WTC11 (cell line): ENCODE measurements at regions not wholly inside any gene's neighbourhood (a gene's known extent, or its start where the extent isn't known, plus 50 kb on each side); places are given as distances from the start of the nearest gene placed in this dataset.

Experiments used
- ATAC-seq: fragments of 200-7000 bp; cut with Tn5 transposase; 2 replicates; pipeline ENCODE4 v1.10.0; 2021; ENCODE audit warnings: mild to moderate bottlenecking, moderate library complexity
- CTCF ChIA-PET: fragments of 300-600 bp; sonication (Branson Sonifier 250); formaldehyde crosslinking; loops from one replicate; lab custom pipeline; 2021; ENCODE audit warnings: antibody characterized with exemption; lab: Charles Lee
- POLR2A ChIA-PET: fragments of 350-600 bp; sonication (Branson Sonifier 250); formaldehyde crosslinking; loops from one replicate; lab custom pipeline; 2021; ENCODE audit warnings: antibody characterized with exemption; lab: Charles Lee
- DNase-seq: peaks from one replicate; pipeline ENCODE4 v3.0.0; 2021; ENCODE audit warnings: low spot score
- H3K27ac Mint-ChIP-seq: 2 replicates; pipeline ENCODE4 v1.8.0; 2021; ENCODE audit warnings: mixed read lengths
- H3K27me3 Mint-ChIP-seq: 2 replicates; pipeline ENCODE4 v1.8.0; 2021; ENCODE audit warnings: low read depth, mild to moderate bottlenecking, moderate library complexity, mixed read lengths
- H3K36me3 Mint-ChIP-seq: 2 replicates; pipeline ENCODE4 v1.8.0; 2021; ENCODE audit warnings: mixed read lengths
- H3K4me1 Mint-ChIP-seq: 2 replicates; pipeline ENCODE4 v1.8.0; 2022; ENCODE audit warnings: mixed read lengths
- H3K4me3 Mint-ChIP-seq: 2 replicates; pipeline ENCODE4 v1.8.0; 2021; ENCODE audit warnings: mild to moderate bottlenecking, moderate library complexity, mixed read lengths
- H3K9me3 Mint-ChIP-seq: 2 replicates; pipeline ENCODE4 v1.8.0; 2021; ENCODE audit warnings: mixed read lengths
- EMX1 ChIP-seq: fragments of 250-450 bp; sonication (Bioruptor Pico); IDR thresholded peaks from 2 replicates; pipeline ENCODE4 v1.8.0; 2021; ENCODE audit warnings: mild to moderate bottlenecking
- ESRRA ChIP-seq: sonication (generic); formaldehyde crosslinking; IDR thresholded peaks from 2 replicates; pipeline ENCODE4 v1.8.1; 2022; ENCODE audit warnings: mild to moderate bottlenecking, missing genetic modification reagents, borderline replicate concordance
- ETV6 ChIP-seq: sonication (generic); formaldehyde crosslinking; IDR thresholded peaks from 2 replicates; pipeline ENCODE4 v1.8.1; 2022; ENCODE audit warnings: mild to moderate bottlenecking, missing genetic modification reagents
- GABPB1 ChIP-seq: sonication (generic); formaldehyde crosslinking; IDR thresholded peaks from 2 replicates; pipeline ENCODE4 v1.8.1; 2023; ENCODE audit warnings: mild to moderate bottlenecking, missing genetic modification reagents
- JAZF1 ChIP-seq: fragments of 250-450 bp; sonication (Bioruptor Pico); IDR thresholded peaks from 2 replicates; pipeline ENCODE4 v1.9.0; 2021; ENCODE audit warnings: moderate library complexity, mild to moderate bottlenecking, inconsistent platforms
- RORB ChIP-seq: fragments of 250-450 bp; sonication (Bioruptor Pico); IDR thresholded peaks from 2 replicates; pipeline ENCODE4 v1.9.0; 2021; ENCODE audit warnings: mild to moderate bottlenecking
- SMAD3 ChIP-seq: sonication (generic); formaldehyde crosslinking; IDR thresholded peaks from 2 replicates; pipeline ENCODE4 v1.8.0; 2022; ENCODE audit warnings: missing genetic modification reagents, mild to moderate bottlenecking, borderline replicate concordance
- SOX15 ChIP-seq: fragments of 250-450 bp; sonication (Bioruptor Pico); IDR thresholded peaks from 2 replicates; pipeline ENCODE4 v1.9.0; 2021; ENCODE audit warnings: mild to moderate bottlenecking
- ZNF121 ChIP-seq: sonication (generic); formaldehyde crosslinking; IDR thresholded peaks from 2 replicates; pipeline ENCODE4 v1.8.0; 2023; ENCODE audit warnings: missing genetic modification reagents
- ZNF138 ChIP-seq: sonication (generic); formaldehyde crosslinking; conservative IDR thresholded peaks from 2 replicates; pipeline ENCODE4 v1.8.1; 2022; ENCODE audit warnings: mild to moderate bottlenecking, moderate library complexity, missing genetic modification reagents
- ZNF423 ChIP-seq: fragments of 250-450 bp; sonication (Bioruptor Pico); IDR thresholded peaks from 2 replicates; pipeline ENCODE4 v2.1.2; 2022; ENCODE audit warnings: mild to moderate bottlenecking, moderate library complexity
- ZNF671 ChIP-seq: fragments of 250-450 bp; sonication (Bioruptor Pico); IDR thresholded peaks from 2 replicates; pipeline ENCODE4 v1.8.0; 2021; ENCODE audit warnings: mild to moderate bottlenecking
- TF ChIP-seq, protein P1 (sequence below): sonication (generic); formaldehyde crosslinking; IDR thresholded peaks from 2 replicates; pipeline ENCODE4 v1.8.0; 2023; ENCODE audit warnings: mild to moderate bottlenecking, missing genetic modification reagents
- TF ChIP-seq, protein P2 (sequence below): fragments of 250-450 bp; sonication (Bioruptor Pico); IDR thresholded peaks from 2 replicates; pipeline ENCODE4 v1.9.0; 2021; ENCODE audit warnings: mild to moderate bottlenecking, borderline replicate concordance
- TF ChIP-seq, protein P3 (sequence below): fragments of 200-600 bp; IDR thresholded peaks from 2 replicates; pipeline ENCODE4 v1.8.0; 2022; ENCODE audit warnings: antibody characterized with exemption
- TF ChIP-seq, protein P4 (sequence below): sonication (generic); formaldehyde crosslinking; IDR thresholded peaks from 2 replicates; pipeline ENCODE4 v1.8.1; 2022; ENCODE audit warnings: low read depth, mild to moderate bottlenecking, moderate library complexity, missing genetic modification reagents, borderline replicate concordance
- TF ChIP-seq, protein P5 (sequence below): sonication (generic); formaldehyde crosslinking; IDR thresholded peaks from 2 replicates; pipeline ENCODE4 v1.8.1; 2022; ENCODE audit warnings: mild to moderate bottlenecking, missing genetic modification reagents, moderate library complexity, borderline replicate concordance
- TF ChIP-seq, protein P6 (sequence below): sonication (generic); formaldehyde crosslinking; IDR thresholded peaks from 2 replicates; pipeline ENCODE4 v1.8.0; 2023; ENCODE audit warnings: missing genetic modification reagents, mild to moderate bottlenecking, borderline replicate concordance
- TF ChIP-seq, protein P7 (sequence below): sonication (generic); formaldehyde crosslinking; IDR thresholded peaks from 2 replicates; pipeline ENCODE4 v1.8.1; 2023; ENCODE audit warnings: mild to moderate bottlenecking, missing genetic modification reagents

DNA sequence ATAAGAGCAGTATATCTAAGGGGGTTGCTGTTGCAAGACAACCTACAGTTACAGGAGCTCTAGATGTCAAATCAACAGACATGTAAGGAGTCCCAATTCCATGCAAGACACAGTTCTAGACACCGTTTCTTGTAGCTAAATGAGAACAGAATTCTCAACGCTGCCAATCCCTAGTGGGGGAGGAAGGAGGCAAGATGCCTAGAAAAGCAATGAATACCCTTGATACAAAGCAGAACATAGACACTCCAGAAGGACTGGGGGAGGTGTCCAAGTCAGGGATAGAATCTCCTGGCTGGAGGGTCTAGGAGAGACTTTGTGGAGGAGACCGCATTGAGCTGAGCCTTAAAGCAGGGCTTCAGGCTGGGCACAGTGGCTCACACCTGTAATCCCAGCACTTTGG, 280.2 kb downstream of the BUD13 start (continued):
- TF ChIP-seq, protein P1, sequence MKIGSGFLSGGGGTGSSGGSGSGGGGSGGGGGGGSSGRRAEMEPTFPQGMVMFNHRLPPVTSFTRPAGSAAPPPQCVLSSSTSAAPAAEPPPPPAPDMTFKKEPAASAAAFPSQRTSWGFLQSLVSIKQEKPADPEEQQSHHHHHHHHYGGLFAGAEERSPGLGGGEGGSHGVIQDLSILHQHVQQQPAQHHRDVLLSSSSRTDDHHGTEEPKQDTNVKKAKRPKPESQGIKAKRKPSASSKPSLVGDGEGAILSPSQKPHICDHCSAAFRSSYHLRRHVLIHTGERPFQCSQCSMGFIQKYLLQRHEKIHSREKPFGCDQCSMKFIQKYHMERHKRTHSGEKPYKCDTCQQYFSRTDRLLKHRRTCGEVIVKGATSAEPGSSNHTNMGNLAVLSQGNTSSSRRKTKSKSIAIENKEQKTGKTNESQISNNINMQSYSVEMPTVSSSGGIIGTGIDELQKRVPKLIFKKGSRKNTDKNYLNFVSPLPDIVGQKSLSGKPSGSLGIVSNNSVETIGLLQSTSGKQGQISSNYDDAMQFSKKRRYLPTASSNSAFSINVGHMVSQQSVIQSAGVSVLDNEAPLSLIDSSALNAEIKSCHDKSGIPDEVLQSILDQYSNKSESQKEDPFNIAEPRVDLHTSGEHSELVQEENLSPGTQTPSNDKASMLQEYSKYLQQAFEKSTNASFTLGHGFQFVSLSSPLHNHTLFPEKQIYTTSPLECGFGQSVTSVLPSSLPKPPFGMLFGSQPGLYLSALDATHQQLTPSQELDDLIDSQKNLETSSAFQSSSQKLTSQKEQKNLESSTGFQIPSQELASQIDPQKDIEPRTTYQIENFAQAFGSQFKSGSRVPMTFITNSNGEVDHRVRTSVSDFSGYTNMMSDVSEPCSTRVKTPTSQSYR (CRISPR knock-in tag), result no peak
- TF ChIP-seq, protein P2, sequence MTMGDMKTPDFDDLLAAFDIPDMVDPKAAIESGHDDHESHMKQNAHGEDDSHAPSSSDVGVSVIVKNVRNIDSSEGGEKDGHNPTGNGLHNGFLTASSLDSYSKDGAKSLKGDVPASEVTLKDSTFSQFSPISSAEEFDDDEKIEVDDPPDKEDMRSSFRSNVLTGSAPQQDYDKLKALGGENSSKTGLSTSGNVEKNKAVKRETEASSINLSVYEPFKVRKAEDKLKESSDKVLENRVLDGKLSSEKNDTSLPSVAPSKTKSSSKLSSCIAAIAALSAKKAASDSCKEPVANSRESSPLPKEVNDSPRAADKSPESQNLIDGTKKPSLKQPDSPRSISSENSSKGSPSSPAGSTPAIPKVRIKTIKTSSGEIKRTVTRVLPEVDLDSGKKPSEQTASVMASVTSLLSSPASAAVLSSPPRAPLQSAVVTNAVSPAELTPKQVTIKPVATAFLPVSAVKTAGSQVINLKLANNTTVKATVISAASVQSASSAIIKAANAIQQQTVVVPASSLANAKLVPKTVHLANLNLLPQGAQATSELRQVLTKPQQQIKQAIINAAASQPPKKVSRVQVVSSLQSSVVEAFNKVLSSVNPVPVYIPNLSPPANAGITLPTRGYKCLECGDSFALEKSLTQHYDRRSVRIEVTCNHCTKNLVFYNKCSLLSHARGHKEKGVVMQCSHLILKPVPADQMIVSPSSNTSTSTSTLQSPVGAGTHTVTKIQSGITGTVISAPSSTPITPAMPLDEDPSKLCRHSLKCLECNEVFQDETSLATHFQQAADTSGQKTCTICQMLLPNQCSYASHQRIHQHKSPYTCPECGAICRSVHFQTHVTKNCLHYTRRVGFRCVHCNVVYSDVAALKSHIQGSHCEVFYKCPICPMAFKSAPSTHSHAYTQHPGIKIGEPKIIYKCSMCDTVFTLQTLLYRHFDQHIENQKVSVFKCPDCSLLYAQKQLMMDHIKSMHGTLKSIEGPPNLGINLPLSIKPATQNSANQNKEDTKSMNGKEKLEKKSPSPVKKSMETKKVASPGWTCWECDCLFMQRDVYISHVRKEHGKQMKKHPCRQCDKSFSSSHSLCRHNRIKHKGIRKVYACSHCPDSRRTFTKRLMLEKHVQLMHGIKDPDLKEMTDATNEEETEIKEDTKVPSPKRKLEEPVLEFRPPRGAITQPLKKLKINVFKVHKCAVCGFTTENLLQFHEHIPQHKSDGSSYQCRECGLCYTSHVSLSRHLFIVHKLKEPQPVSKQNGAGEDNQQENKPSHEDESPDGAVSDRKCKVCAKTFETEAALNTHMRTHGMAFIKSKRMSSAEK (CRISPR knock-in tag), result no peak
- TF ChIP-seq JAZF1 (no peak), EMX1 (CRISPR knock-in tag) (no peak), GABPB1 (CRISPR knock-in tag) (no peak), ZNF138 (CRISPR knock-in tag) (no peak), ZNF423 (CRISPR knock-in tag) (no peak), ZNF121 (no peak), SMAD3 (no peak), ETV6 (CRISPR knock-in tag) (no peak)
- TF ChIP-seq, protein P3, sequence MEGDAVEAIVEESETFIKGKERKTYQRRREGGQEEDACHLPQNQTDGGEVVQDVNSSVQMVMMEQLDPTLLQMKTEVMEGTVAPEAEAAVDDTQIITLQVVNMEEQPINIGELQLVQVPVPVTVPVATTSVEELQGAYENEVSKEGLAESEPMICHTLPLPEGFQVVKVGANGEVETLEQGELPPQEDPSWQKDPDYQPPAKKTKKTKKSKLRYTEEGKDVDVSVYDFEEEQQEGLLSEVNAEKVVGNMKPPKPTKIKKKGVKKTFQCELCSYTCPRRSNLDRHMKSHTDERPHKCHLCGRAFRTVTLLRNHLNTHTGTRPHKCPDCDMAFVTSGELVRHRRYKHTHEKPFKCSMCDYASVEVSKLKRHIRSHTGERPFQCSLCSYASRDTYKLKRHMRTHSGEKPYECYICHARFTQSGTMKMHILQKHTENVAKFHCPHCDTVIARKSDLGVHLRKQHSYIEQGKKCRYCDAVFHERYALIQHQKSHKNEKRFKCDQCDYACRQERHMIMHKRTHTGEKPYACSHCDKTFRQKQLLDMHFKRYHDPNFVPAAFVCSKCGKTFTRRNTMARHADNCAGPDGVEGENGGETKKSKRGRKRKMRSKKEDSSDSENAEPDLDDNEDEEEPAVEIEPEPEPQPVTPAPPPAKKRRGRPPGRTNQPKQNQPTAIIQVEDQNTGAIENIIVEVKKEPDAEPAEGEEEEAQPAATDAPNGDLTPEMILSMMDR, result no peak
- TF ChIP-seq, protein P4, sequence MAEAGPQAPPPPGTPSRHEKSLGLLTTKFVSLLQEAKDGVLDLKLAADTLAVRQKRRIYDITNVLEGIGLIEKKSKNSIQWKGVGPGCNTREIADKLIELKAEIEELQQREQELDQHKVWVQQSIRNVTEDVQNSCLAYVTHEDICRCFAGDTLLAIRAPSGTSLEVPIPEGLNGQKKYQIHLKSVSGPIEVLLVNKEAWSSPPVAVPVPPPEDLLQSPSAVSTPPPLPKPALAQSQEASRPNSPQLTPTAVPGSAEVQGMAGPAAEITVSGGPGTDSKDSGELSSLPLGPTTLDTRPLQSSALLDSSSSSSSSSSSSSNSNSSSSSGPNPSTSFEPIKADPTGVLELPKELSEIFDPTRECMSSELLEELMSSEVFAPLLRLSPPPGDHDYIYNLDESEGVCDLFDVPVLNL (CRISPR knock-in tag), result no peak
- TF ChIP-seq, protein P5, sequence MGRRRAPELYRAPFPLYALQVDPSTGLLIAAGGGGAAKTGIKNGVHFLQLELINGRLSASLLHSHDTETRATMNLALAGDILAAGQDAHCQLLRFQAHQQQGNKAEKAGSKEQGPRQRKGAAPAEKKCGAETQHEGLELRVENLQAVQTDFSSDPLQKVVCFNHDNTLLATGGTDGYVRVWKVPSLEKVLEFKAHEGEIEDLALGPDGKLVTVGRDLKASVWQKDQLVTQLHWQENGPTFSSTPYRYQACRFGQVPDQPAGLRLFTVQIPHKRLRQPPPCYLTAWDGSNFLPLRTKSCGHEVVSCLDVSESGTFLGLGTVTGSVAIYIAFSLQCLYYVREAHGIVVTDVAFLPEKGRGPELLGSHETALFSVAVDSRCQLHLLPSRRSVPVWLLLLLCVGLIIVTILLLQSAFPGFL (CRISPR knock-in tag), result no peak
- TF ChIP-seq, all 79 proteins: peak for 0

DNA sequence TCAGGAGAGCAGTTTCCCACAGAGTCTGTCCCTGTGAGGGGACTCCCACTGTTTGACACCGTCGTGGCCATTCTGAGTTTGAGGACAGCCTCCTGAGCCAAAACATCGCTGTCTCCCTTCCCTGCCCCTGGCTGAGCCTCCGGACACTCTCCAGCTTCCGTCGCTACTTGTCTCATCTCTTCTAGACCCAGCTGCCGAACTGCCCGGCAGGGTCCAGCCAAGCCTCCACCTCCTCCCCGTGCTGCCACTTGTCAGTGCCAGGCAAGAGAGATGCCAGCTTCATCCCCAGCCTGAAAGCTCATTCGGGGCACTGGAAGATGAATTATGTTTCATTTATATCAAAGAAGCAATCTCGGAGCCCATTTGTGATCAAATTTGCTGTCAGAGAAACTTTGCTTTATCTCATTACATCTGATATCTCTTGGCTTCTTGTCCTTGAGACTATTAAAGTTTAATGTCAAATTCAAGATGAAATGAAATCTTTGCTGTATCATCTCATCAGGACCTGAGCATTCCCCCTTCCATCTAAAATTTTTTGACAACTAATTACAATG, 283.9 kb downstream of the BUD13 start:
- H3K4me3 Mint-ChIP-seq, result no peak overlapping the region
- ATAC-seq (no peak), DNase-seq (no peak)
- H3K4me1 Mint-ChIP-seq, result peaks cover 5% of the 10 kb centered on the region
- ChIA-PET POLR2A (no interaction called here), CTCF (interaction anchor here (0.6 to 1.3 kb wide), 3 partner anchors 10 to 207 kb away, joined by 3 to 6 read pairs (median 3); no protein-coding TSS in a partner anchor)
- H3K36me3 Mint-ChIP-seq, result no peaks in the 10 kb centered on the region
- peaks cover 3% of the 10 kb centered on the region; the same call in 1 of the 2 replicates for H3K9me3 Mint-ChIP-seq
- H3K27me3 Mint-ChIP-seq, result peaks cover 56% of the 10 kb centered on the region
- no peak overlapping the region for H3K27ac Mint-ChIP-seq
- TF ChIP-seq ESRRA (CRISPR knock-in tag), result no peak
- no peak for TF ChIP-seq SOX15 (CRISPR knock-in tag)
- no peak for TF ChIP-seq RORB (CRISPR knock-in tag)
- TF ChIP-seq, protein P6, sequence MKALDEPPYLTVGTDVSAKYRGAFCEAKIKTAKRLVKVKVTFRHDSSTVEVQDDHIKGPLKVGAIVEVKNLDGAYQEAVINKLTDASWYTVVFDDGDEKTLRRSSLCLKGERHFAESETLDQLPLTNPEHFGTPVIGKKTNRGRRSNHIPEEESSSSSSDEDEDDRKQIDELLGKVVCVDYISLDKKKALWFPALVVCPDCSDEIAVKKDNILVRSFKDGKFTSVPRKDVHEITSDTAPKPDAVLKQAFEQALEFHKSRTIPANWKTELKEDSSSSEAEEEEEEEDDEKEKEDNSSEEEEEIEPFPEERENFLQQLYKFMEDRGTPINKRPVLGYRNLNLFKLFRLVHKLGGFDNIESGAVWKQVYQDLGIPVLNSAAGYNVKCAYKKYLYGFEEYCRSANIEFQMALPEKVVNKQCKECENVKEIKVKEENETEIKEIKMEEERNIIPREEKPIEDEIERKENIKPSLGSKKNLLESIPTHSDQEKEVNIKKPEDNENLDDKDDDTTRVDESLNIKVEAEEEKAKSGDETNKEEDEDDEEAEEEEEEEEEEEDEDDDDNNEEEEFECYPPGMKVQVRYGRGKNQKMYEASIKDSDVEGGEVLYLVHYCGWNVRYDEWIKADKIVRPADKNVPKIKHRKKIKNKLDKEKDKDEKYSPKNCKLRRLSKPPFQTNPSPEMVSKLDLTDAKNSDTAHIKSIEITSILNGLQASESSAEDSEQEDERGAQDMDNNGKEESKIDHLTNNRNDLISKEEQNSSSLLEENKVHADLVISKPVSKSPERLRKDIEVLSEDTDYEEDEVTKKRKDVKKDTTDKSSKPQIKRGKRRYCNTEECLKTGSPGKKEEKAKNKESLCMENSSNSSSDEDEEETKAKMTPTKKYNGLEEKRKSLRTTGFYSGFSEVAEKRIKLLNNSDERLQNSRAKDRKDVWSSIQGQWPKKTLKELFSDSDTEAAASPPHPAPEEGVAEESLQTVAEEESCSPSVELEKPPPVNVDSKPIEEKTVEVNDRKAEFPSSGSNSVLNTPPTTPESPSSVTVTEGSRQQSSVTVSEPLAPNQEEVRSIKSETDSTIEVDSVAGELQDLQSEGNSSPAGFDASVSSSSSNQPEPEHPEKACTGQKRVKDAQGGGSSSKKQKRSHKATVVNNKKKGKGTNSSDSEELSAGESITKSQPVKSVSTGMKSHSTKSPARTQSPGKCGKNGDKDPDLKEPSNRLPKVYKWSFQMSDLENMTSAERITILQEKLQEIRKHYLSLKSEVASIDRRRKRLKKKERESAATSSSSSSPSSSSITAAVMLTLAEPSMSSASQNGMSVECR (CRISPR knock-in tag), result no peak
- TF ChIP-seq, protein P7, sequence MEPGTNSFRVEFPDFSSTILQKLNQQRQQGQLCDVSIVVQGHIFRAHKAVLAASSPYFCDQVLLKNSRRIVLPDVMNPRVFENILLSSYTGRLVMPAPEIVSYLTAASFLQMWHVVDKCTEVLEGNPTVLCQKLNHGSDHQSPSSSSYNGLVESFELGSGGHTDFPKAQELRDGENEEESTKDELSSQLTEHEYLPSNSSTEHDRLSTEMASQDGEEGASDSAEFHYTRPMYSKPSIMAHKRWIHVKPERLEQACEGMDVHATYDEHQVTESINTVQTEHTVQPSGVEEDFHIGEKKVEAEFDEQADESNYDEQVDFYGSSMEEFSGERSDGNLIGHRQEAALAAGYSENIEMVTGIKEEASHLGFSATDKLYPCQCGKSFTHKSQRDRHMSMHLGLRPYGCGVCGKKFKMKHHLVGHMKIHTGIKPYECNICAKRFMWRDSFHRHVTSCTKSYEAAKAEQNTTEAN (CRISPR knock-in tag), result no peak
- TF ChIP-seq ZNF671 (CRISPR knock-in tag), result no peak
